Fibroblast of peridontal ligament (primary cell): ENCODE measurements at regions not wholly inside any gene's neighbourhood (a gene's known extent, or its start where the extent isn't known, plus 50 kb on each side); places are given as distances from the start of the nearest gene placed in this dataset.
"Not testable (repeated sequence)": the region's sequence is repeated elsewhere in the genome, so short reads cannot be mapped to it uniquely, and the experiment has no call there.

ENCODE experiments used
- DNase-seq: peaks from one replicate; pipeline ENCODE4 v3.0.0-alpha.2; 2010; ENCODE audit errors: extremely low read depth

- not testable (repeated sequence) for DNase-seq
Measured at GRCh38 chr7:116373229-116373628, 126.3 kb upstream of the CAV2 start.

- DNase-seq, result no peak
Measured at GRCh38 chr7:116377721-116378120, 121.8 kb upstream of the CAV2 start.

GRCh38 chr7:116380025-116380424 is 119.5 kb upstream of the CAV2 start:
- DNase-seq, result peak; percentile 87

- DNase-seq, result no peak
Measured at GRCh38 chr7:116382375-116382774, 117.2 kb upstream of the CAV2 start.

- no peak for DNase-seq
Measured at GRCh38 chr7:116384936-116385635, 114.5 kb upstream of the CAV2 start.

- DNase-seq, result no peak
Measured at GRCh38 chr7:116386674-116387073, 112.9 kb upstream of the CAV2 start.

- DNase-seq, result no peak
Measured at GRCh38 chr7:116390363-116390762, 109.2 kb upstream of the CAV2 start.

GRCh38 chr7:116392806-116393205 is 106.7 kb upstream of the CAV2 start:
- no peak for DNase-seq

- no peak for DNase-seq
Measured at GRCh38 chr7:116393654-116394053, 105.9 kb upstream of the CAV2 start.

- DNase-seq, result no peak
Measured at GRCh38 chr7:116394106-116394505, 105.4 kb upstream of the CAV2 start.

- peak; percentile 76 for DNase-seq
Measured at GRCh38 chr7:116395141-116395791, 104.3 kb upstream of the CAV2 start.

GRCh38 chr7:116398672-116399071 is 100.9 kb upstream of the CAV2 start:
- DNase-seq, result no peak

GRCh38 chr7:116399819-116400218 is 99.7 kb upstream of the CAV2 start:
- DNase-seq, result peak; percentile 59

- DNase-seq, result no peak
Measured at GRCh38 chr7:116400522-116400921, 99.0 kb upstream of the CAV2 start.

GRCh38 chr7:116401711-116402110 is 97.8 kb upstream of the CAV2 start:
- DNase-seq, result no peak

GRCh38 chr7:116403265-116403664 is 96.3 kb upstream of the CAV2 start:
- DNase-seq, result peak; percentile 65

- no peak for DNase-seq
Measured at GRCh38 chr7:116404389-116404788, 95.1 kb upstream of the CAV2 start.

GRCh38 chr7:116405810-116406209 is 93.7 kb upstream of the CAV2 start:
- DNase-seq, result no peak

- DNase-seq, result no peak
Measured at GRCh38 chr7:116407165-116407564, 92.4 kb upstream of the CAV2 start.

GRCh38 chr7:116408166-116408565 is 91.4 kb upstream of the CAV2 start:
- DNase-seq, result no peak

GRCh38 chr7:116408831-116409453 is 90.6 kb upstream of the CAV2 start:
- DNase-seq, result not testable (repeated sequence)

GRCh38 chr7:116410694-116411093 is 88.8 kb upstream of the CAV2 start:
- DNase-seq, result not testable (repeated sequence)
